ENCODE measurements at regions not wholly inside any gene's neighbourhood (a gene's known extent, or its start where the extent isn't known, plus 50 kb on each side); places are given as distances from the start of the nearest gene placed in this dataset.
"Not testable (repeated sequence)": the region's sequence is repeated elsewhere in the genome, so short reads cannot be mapped to it uniquely, and the experiment has no call there.

DNA sequence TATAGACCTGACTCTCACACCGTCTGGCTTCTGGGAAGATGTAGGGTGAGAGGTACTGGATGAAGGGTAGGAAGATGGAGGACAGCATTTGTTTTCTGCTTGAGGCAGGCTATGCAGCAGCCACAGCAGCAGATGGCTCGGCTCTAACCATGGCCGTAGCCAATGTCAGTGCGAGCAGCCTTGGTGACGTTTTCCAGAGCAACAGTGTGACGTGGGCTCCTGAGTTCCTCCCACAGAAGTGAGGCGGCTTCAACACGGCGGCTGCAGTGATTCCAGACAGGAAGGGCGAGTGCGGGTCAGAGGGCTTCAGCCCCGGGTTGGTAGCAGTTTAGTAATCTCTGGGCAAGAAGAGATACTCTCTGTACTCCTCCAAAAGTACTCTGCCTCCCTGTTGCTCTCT lies 133.0 kb upstream of the MYT1L start:
- Mint-ChIP-seq H3K27ac (no peak overlapping the region), H3K4me1 (no peaks in the 10 kb centered on the region), H3K27me3 (no peaks in the 10 kb centered on the region), H3K4me3 (no peak overlapping the region), H3K36me3 (ENCODE audit: low read depth) (no peaks in the 10 kb centered on the region)
- ATAC-seq, result no peak
- DNase-seq, result no peak
- H3K9me3 ChIP-seq (ENCODE audit: control insufficient read depth, low read length, poor library complexity, severe bottlenecking), result no peaks in the 10 kb centered on the region

DNA sequence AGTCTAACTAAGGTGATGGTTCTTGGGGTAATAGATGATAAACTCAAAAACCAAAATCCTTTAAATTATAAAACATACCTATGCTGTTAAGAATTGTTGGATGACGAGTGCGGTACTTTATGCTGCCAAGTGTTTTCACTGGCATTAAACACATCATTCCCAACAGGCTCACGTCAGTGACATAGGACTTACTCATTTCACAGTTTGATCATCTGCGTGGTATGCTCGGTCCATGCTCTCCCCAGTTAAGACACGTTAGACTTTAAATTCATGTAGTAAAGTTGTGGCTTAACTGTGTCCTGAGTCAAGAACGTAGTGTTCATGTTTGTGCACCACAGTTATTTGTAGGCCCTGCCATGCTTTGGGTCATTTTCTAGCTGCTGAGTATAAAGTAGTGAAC lies 125.6 kb upstream of the MYT1L start:
- H3K4me3 Mint-ChIP-seq, result no peak overlapping the region
- DNase-seq (no peak), ATAC-seq (no peak)
- H3K27me3 Mint-ChIP-seq, result peaks cover 8% of the 10 kb centered on the region
- no peaks in the 10 kb centered on the region for H3K4me1 Mint-ChIP-seq
- no peak overlapping the region for H3K27ac Mint-ChIP-seq
- H3K36me3 Mint-ChIP-seq (ENCODE audit: low read depth), result no peaks in the 10 kb centered on the region
- H3K9me3 ChIP-seq (ENCODE audit: control insufficient read depth, low read length, poor library complexity, severe bottlenecking), result no peaks in the 10 kb centered on the region

DNA sequence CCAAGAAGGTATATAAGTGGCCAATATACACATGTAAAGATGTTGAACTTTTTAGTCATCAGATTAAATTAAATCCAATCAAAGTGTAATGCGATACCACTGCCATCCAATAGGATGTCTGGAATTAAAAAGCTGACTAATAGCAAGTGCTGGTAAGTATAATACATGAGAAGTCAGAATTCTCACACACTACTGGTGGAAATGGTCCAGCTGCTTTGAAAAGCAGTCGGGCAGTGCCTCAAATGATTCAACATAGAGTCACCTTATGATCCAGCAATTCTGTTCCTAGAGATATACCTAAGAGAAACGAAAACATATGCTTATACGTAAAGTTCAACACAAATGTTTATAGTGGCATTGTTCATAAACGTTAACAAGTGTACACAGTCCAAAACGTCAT lies 124.1 kb upstream of the MYT1L start:
- H3K4me3 Mint-ChIP-seq, result no peak overlapping the region

DNA sequence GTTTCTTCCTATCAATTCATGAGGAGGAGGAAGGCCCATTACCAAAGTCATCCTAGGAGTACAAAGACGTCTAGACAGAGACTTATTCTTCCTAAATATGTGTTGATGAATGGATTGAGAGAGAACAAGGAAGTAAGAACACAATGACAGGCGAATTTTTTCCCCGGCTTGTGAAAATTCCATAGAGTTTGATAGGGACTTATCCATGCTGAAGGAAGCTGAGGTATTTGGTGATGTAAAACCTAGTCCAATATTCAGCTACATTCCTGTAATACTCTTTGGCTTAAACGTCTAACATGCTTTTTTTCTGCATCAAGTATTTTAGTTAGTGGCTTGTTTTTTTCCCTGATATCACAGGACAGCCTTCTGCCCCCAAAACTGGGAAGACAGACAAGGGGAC lies 121.9 kb upstream of the MYT1L start:
- no peaks in the 10 kb centered on the region for H3K9me3 ChIP-seq (ENCODE audit: control insufficient read depth, low read length, poor library complexity, severe bottlenecking)
- H3K36me3 Mint-ChIP-seq (ENCODE audit: low read depth), result no peaks in the 10 kb centered on the region
- H3K27me3 Mint-ChIP-seq, result peaks cover 8% of the 10 kb centered on the region
- no peak overlapping the region for H3K27ac Mint-ChIP-seq
- no peak for ATAC-seq
- DNase-seq, result no peak
- H3K4me3 Mint-ChIP-seq, result no peak overlapping the region
- no peaks in the 10 kb centered on the region for H3K4me1 Mint-ChIP-seq

More for the DNA sequence above, 124.1 kb upstream of the MYT1L start:
- no peaks in the 10 kb centered on the region for H3K9me3 ChIP-seq (ENCODE audit: control insufficient read depth, low read length, poor library complexity, severe bottlenecking)
- no peak for DNase-seq
- H3K27me3 Mint-ChIP-seq, result peaks cover 8% of the 10 kb centered on the region
- H3K27ac Mint-ChIP-seq, result no peak overlapping the region
- H3K4me1 Mint-ChIP-seq, result no peaks in the 10 kb centered on the region
- no peak for ATAC-seq
- H3K36me3 Mint-ChIP-seq (ENCODE audit: low read depth), result no peaks in the 10 kb centered on the region

DNA sequence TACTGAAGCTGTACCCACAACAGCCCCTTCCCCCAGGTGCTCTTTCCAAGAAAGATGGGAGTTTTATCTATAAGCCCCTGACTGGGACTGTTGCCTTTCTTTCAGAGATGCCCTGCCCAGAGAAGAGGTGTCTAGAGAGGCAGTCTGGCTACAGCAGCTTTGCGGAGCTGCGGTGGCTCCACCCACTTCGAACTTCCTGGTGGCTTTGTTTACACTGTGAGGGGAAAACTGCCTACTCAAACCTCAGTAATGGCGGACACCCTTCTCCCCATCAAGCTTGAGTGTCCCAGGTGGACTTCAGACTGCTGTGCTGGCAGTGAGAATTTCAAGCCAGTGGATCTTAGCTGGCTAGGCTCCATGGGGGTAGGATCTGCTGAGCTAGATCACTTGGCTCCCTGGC lies 120.2 kb upstream of the MYT1L start:
- not testable (repeated sequence) for H3K27me3 Mint-ChIP-seq; H3K4me3 Mint-ChIP-seq; H3K27ac Mint-ChIP-seq; DNase-seq; H3K4me1 Mint-ChIP-seq; H3K36me3 Mint-ChIP-seq (ENCODE audit: low read depth); H3K9me3 ChIP-seq (ENCODE audit: control insufficient read depth, low read length, poor library complexity, severe bottlenecking); ATAC-seq

DNA sequence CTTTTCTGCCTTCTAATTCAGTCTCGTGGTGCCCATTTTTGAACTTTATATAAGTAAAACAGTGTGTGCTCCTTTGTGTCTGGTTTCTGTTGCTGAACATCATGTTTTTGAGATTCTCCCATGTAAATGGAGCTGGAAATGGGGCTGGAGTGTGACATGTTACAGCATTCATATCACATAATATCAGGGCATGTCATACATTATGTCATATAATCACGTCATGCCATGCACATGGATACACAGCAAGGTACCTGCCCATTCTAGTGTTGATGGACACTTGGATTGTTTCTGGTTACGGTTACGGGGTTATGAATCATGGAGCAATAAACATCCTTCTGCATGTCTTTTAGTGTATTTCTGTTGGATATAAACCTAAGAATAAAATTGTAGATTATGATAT lies 117.1 kb upstream of the MYT1L start:
- Mint-ChIP-seq H3K4me3 (no peak overlapping the region), H3K27me3 (no peaks in the 10 kb centered on the region), H3K36me3 (ENCODE audit: low read depth) (no peaks in the 10 kb centered on the region), H3K4me1 (no peaks in the 10 kb centered on the region), H3K27ac (no peak overlapping the region)
- ATAC-seq, result no peak
- H3K9me3 ChIP-seq (ENCODE audit: control insufficient read depth, low read length, poor library complexity, severe bottlenecking), result no peaks in the 10 kb centered on the region
- no peak for DNase-seq

DNA sequence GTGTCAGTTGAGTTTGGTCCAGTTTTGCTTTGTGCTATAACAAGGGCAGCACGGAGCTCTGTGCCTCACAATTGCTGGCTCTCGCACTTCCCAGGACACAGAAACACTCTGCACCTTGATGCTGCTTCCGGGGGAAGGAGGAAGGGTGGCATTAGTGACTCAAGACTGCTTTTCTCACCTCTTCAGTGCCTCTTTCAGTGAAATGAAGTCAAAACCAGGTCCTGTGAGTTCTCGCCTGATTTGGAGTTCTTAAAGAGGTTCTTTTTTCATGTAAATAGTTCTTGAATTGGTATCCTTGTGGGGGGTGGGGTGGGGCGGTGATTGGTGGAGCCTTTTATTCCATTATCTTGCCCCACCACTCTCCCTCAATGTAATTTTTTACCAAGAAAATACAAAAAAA lies 91.5 kb upstream of the MYT1L start:
- Mint-ChIP-seq H3K4me1 (no peaks in the 10 kb centered on the region), H3K27ac (no peak overlapping the region), H3K36me3 (ENCODE audit: low read depth) (no peaks in the 10 kb centered on the region), H3K4me3 (no peak overlapping the region), H3K27me3 (no peaks in the 10 kb centered on the region)
- ATAC-seq, result no peak
- no peak for DNase-seq
- H3K9me3 ChIP-seq (ENCODE audit: control insufficient read depth, low read length, poor library complexity, severe bottlenecking), result no peaks in the 10 kb centered on the region

DNA sequence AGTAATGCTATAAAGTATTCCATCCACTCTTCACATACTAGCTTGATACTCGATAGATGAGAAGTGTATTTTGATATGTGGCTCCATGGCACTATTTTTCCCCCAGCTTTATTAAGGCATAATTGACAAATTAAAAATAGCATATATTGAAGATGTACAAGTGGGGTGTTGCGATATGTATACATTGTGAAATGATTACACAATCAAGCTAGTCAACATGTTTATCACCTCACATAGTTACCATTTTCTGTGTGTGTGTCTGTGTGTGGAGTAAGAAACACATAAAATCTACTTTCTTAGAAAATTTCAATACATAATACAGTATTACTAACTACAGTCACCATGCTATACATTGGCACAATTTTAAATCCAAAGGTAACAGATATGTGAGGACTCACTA lies 82.5 kb upstream of the MYT1L start:
- Mint-ChIP-seq H3K4me1 (no peaks in the 10 kb centered on the region), H3K27me3 (no peaks in the 10 kb centered on the region), H3K4me3 (no peak overlapping the region), H3K27ac (no peak overlapping the region), H3K36me3 (ENCODE audit: low read depth) (no peaks in the 10 kb centered on the region)
- DNase-seq (no peak), ATAC-seq (no peak)
- no peaks in the 10 kb centered on the region for H3K9me3 ChIP-seq (ENCODE audit: control insufficient read depth, low read length, poor library complexity, severe bottlenecking)

DNA sequence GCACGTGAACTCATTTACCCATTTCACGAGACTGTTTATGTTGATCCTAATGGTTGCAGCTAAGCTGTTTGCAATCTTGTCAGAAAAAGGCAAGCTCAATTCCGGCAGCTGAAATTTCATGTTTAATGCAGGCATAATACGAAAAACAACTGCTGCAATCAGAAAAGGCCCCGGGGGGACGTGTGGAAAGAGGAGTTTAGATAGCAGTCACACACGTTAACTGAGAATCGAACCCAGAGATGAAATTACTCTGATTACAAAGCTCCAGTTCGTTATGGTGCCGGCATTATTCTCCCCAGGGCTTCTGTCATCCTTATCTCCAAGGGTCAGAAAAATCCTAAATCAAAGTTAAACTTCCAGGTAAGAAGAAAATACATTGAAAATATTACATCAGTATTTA lies 79.9 kb upstream of the MYT1L start:
- no peaks in the 10 kb centered on the region for H3K36me3 Mint-ChIP-seq (ENCODE audit: low read depth)
- no peak overlapping the region for H3K27ac Mint-ChIP-seq
- DNase-seq (no peak), ATAC-seq (no peak)
- H3K9me3 ChIP-seq (ENCODE audit: control insufficient read depth, low read length, poor library complexity, severe bottlenecking), result no peaks in the 10 kb centered on the region
- H3K4me1 Mint-ChIP-seq, result no peaks in the 10 kb centered on the region
- no peak overlapping the region for H3K4me3 Mint-ChIP-seq
- H3K27me3 Mint-ChIP-seq, result no peaks in the 10 kb centered on the region

DNA sequence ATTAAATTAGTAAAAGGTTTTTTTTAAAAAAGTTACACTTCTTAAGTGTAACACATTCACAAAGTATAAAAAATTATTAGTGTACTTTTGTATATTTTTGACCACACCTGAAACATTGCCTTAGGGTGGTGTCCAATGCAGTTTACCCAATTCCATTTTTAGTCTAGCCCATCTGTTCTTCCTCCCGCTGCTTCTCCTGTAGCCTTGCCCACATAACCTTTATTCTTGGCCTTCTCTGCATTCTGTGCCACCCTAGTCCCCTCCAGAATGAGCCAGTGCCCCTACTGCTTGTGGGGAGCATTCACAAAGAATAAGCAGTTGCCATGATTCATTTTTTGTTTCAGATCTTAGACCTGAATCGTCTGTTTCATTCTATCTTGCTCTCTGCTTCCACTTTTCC lies 78.4 kb upstream of the MYT1L start:
- H3K4me3 Mint-ChIP-seq, result no peak overlapping the region
- H3K9me3 ChIP-seq (ENCODE audit: control insufficient read depth, low read length, poor library complexity, severe bottlenecking), result no peaks in the 10 kb centered on the region
- H3K27ac Mint-ChIP-seq, result no peak overlapping the region
- ATAC-seq (no peak), DNase-seq (no peak)
- H3K27me3 Mint-ChIP-seq, result no peaks in the 10 kb centered on the region
- H3K36me3 Mint-ChIP-seq (ENCODE audit: low read depth), result no peaks in the 10 kb centered on the region
- no peaks in the 10 kb centered on the region for H3K4me1 Mint-ChIP-seq

DNA sequence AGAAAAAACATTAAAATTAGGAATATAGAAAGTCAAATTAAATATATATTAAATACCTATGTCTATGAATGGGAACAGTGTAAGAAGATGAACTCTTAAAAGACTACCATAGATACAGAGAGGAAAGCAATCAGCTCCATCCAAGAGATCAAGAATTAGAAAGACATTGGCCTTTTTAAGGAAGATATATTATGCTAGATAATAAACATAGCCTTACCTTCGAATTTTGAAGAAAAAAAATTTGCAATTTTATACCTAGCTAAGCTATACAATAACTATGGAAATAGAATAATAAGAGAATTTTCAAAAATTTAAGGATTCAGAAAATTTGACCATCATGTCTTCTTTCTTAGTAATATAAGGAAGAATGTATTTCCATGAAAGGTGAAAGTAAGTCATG lies 74.7 kb upstream of the MYT1L start:
- no peaks in the 10 kb centered on the region for H3K9me3 ChIP-seq (ENCODE audit: control insufficient read depth, low read length, poor library complexity, severe bottlenecking)
- no peak for DNase-seq
- no peaks in the 10 kb centered on the region for H3K36me3 Mint-ChIP-seq (ENCODE audit: low read depth)
- no peaks in the 10 kb centered on the region for H3K4me1 Mint-ChIP-seq
- no peaks in the 10 kb centered on the region for H3K27me3 Mint-ChIP-seq
- no peak overlapping the region for H3K27ac Mint-ChIP-seq
- ATAC-seq, result no peak
- H3K4me3 Mint-ChIP-seq, result no peak overlapping the region

DNA sequence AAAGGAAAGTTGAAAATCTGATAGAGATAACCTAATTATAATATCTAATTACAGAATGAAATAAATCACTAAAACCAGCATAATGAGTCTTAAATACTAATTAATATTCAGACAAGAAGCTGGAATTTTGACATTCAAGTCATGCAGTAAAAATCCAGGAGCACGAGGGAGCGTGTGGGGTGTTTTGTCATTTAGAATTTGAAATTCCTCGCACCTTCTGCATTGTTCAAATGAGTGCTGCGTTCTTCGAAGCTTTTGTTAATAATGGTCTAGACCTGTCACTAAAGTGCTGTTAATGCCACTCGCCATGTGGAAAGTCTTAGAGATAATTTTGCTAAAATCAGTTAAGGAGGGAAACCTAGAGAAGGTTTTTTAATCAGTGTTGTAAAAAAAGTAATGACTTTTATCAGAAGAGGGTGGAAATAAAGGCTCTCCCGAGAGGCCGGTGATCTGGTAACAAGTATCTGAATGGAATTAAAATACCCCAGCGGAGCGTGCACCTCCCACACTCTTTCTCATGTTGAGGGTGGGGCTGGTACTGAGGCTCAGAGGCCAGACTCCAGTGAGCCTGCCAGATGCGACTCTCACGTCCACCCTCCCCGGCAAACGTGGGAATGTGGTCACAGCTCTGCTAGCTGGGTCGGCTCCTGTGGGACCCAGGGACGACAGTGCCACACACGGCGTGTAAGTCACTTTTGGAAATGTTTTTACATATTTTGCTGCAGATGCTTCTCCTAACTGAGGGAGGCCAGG lies 69.4 kb upstream of the MYT1L start:
- H3K27ac Mint-ChIP-seq, result no peak overlapping the region
- H3K9me3 ChIP-seq (ENCODE audit: control insufficient read depth, low read length, poor library complexity, severe bottlenecking), result no peaks in the 10 kb centered on the region
- ATAC-seq (no peak), DNase-seq (no peak)
- no peaks in the 10 kb centered on the region for H3K36me3 Mint-ChIP-seq (ENCODE audit: low read depth)
- H3K4me1 Mint-ChIP-seq, result no peaks in the 10 kb centered on the region
- H3K27me3 Mint-ChIP-seq, result no peaks in the 10 kb centered on the region
- H3K4me3 Mint-ChIP-seq, result no peak overlapping the region

DNA sequence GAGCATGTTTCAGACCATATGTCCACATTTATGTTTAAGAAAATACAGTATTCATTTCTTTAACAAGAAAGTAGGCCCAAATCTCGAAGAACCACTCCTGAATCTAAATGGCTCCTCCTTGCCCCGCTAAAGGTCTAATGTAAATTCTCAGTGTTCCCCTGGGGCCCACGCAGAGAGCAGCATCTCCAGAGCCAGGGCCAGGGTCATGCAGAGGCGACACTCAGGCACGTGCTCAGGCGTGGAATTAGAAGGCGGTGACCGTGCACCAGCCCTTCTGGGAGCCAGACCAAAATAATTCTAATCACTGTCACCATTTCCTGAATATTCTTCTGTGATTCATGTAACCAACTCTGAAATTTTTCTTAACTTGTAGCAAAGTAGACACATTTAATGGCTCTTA lies 68.3 kb upstream of the MYT1L start:
- Mint-ChIP-seq H3K36me3 (ENCODE audit: low read depth) (no peaks in the 10 kb centered on the region), H3K4me3 (no peak overlapping the region), H3K27me3 (no peaks in the 10 kb centered on the region), H3K4me1 (no peaks in the 10 kb centered on the region), H3K27ac (no peak overlapping the region)
- no peaks in the 10 kb centered on the region for H3K9me3 ChIP-seq (ENCODE audit: control insufficient read depth, low read length, poor library complexity, severe bottlenecking)
- ATAC-seq (no peak), DNase-seq (no peak)

DNA sequence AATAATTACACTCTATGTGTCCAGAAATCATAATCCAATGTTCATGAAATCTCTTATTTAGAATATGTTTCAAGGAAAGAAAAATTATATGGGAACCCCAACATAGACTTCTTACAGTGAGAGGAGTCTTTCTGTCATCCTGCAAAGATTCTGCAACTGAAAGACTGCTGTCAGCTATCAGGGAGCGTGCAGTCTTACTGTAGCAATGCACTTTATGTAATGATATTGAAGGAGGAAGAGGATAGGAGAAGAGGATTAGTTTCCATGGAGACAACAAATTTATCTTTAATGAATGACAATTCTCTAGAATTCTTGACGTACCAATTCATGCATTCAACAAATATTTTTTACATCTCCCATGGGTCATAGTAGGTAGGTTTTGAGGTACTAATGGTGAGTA lies 61.3 kb upstream of the MYT1L start:
- Mint-ChIP-seq H3K4me1 (no peaks in the 10 kb centered on the region), H3K36me3 (ENCODE audit: low read depth) (no peaks in the 10 kb centered on the region), H3K27me3 (no peaks in the 10 kb centered on the region), H3K4me3 (no peak overlapping the region), H3K27ac (no peak overlapping the region)
- no peaks in the 10 kb centered on the region for H3K9me3 ChIP-seq (ENCODE audit: control insufficient read depth, low read length, poor library complexity, severe bottlenecking)
- DNase-seq (no peak), ATAC-seq (no peak)

Measured in T-helper 17 cell (primary cell).